Jurkat, Clone E6-1 (cell line): ENCODE measurements at regions not wholly inside any gene's neighbourhood (a gene's known extent, or its start where the extent isn't known, plus 50 kb on each side); places are given as distances from the start of the nearest gene placed in this dataset.

Experiments
- DNase-seq: peaks from one replicate; pipeline ENCODE4 v3.0.0-alpha.2; 2011; ENCODE audit warnings: low read depth, low spot score
- H3K4me3 ChIP-seq: 2 replicates; pipeline ENCODE4 v1.5.1; 2011; ENCODE audit warnings: mild to moderate bottlenecking, low read length, control low read depth, moderate library complexity

- H3K4me3 ChIP-seq, result no peak overlapping the region
- no peak for DNase-seq
Measured at GRCh38 chr7:145957160-145957890, 159.3 kb upstream of the CNTNAP2 start.

GRCh38 chr7:145951566-145951965, 165.0 kb upstream of the CNTNAP2 start:
- no peak for DNase-seq
- no peak overlapping the region for H3K4me3 ChIP-seq

- no peak for DNase-seq
Measured at GRCh38 chr7:145928937-145929336, 187.7 kb upstream of the CNTNAP2 start.

GRCh38 chr7:145919712-145920111, 196.9 kb upstream of the CNTNAP2 start:
- DNase-seq, result no peak
- H3K4me3 ChIP-seq, result no peak overlapping the region

More at GRCh38 chr7:145928937-145929336, 187.7 kb upstream of the CNTNAP2 start:
- no peak overlapping the region for H3K4me3 ChIP-seq

GRCh38 chr7:145916776-145917175, 199.8 kb upstream of the CNTNAP2 start:
- H3K4me3 ChIP-seq, result no peak overlapping the region
- no peak for DNase-seq

GRCh38 chr7:145915679-145916078, 200.9 kb upstream of the CNTNAP2 start:
- H3K4me3 ChIP-seq, result no peak overlapping the region
- DNase-seq, result no peak

- no peak overlapping the region for H3K4me3 ChIP-seq
- peak; percentile 4 for DNase-seq
Measured at GRCh38 chr7:145909991-145910513, 206.5 kb upstream of the CNTNAP2 start.

GRCh38 chr7:145903658-145904057, 212.9 kb upstream of the CNTNAP2 start:
- DNase-seq, result no peak

GRCh38 chr7:145902123-145902522, 214.5 kb upstream of the CNTNAP2 start:
- H3K4me3 ChIP-seq, result no peak overlapping the region
- no peak for DNase-seq

More at GRCh38 chr7:145903658-145904057, 212.9 kb upstream of the CNTNAP2 start:
- no peak overlapping the region for H3K4me3 ChIP-seq

GRCh38 chr7:145899938-145900337, 216.7 kb upstream of the CNTNAP2 start:
- DNase-seq, result no peak
- H3K4me3 ChIP-seq, result no peak overlapping the region

- H3K4me3 ChIP-seq, result no peak overlapping the region
- DNase-seq, result no peak
Measured at GRCh38 chr7:145893925-145894535, 222.6 kb upstream of the CNTNAP2 start.

GRCh38 chr7:145884716-145885514, 231.7 kb upstream of the CNTNAP2 start:
- H3K4me3 ChIP-seq, result no peak overlapping the region
- DNase-seq, result no peak

- H3K4me3 ChIP-seq, result no peak overlapping the region
- no peak for DNase-seq
Measured at GRCh38 chr7:145876376-145876775, 240.2 kb upstream of the CNTNAP2 start.

GRCh38 chr7:145875267-145875666, 241.3 kb upstream of the CNTNAP2 start:
- no peak for DNase-seq
- H3K4me3 ChIP-seq, result no peak overlapping the region

- H3K4me3 ChIP-seq, result no peak overlapping the region
Measured at GRCh38 chr7:145868935-145869334, 247.7 kb upstream of the CNTNAP2 start.

GRCh38 chr7:145862212-145862611, 254.4 kb upstream of the CNTNAP2 start:
- H3K4me3 ChIP-seq, result no peak overlapping the region
- DNase-seq, result no peak

More at GRCh38 chr7:145868935-145869334, 247.7 kb upstream of the CNTNAP2 start:
- DNase-seq, result no peak

GRCh38 chr7:145860809-145861208, 255.8 kb upstream of the CNTNAP2 start:
- no peak for DNase-seq
- no peak overlapping the region for H3K4me3 ChIP-seq

GRCh38 chr7:145850636-145851035, 266.0 kb upstream of the CNTNAP2 start:
- DNase-seq, result no peak
- H3K4me3 ChIP-seq, result no peak overlapping the region

- H3K4me3 ChIP-seq, result no peak overlapping the region
- DNase-seq, result peak; percentile 4
Measured at GRCh38 chr7:145848691-145849090, 267.9 kb upstream of the CNTNAP2 start.

GRCh38 chr7:145845345-145845744, 271.3 kb upstream of the CNTNAP2 start:
- H3K4me3 ChIP-seq, result no peak overlapping the region
- no peak for DNase-seq
